HG03457 (cell line): ENCODE measurements at regions not wholly inside any gene's neighbourhood (a gene's known extent, or its start where the extent isn't known, plus 50 kb on each side); places are given as distances from the start of the nearest gene placed in this dataset.
A peak's percentile ranks its signal among the peaks of the same experiment; 100 is the strongest.

Source experiments
- ATAC-seq: cut with Tn5 transposase; IDR thresholded peaks from one replicate; pipeline ENCODE4 v1.9.1; 2021; ENCODE audit warnings: moderate number of reproducible peaks; ENCODE audit not compliant: unreplicated experiment

DNA sequence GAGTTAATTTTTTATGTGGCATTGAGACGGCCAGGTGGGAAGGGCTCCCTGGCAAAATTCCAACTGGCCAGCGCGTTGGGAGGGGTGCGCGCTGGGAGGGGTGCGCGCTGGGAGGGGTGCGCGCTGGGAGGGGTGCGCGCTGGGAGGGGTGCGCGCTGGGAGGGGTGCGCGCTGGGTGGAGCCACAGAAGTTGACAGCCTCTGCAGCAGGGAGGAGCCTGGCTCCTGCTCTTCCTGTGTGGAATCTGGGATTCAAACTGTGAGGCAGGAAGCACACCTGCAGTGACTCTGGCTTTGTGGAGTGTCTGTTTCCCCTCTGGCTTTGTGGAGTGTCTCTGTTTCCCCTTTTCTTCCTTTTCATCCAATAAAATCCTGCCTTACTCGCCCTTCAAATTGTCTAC lies 147.9 kb upstream of the CBLN2 start:
- no peak for ATAC-seq

DNA sequence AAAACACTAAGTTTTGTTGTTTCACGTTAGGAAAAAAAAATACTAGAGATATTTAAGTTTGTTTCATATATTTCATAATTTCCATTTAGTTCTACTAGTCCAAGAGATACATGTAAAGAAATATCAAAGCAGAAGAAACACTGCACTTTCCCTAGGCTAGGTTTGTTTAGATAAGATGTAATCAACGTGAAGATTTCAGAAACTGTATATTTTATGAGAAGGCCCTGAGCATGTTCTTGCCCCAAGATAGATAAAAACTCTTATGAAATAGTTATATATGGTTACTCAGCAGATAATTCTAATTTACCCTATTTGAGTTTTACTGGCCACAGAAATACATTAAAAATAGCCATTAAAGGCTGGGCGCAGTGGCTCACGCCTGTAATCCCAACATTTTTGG lies 143.6 kb upstream of the CBLN2 start:
- ATAC-seq = no peak

DNA sequence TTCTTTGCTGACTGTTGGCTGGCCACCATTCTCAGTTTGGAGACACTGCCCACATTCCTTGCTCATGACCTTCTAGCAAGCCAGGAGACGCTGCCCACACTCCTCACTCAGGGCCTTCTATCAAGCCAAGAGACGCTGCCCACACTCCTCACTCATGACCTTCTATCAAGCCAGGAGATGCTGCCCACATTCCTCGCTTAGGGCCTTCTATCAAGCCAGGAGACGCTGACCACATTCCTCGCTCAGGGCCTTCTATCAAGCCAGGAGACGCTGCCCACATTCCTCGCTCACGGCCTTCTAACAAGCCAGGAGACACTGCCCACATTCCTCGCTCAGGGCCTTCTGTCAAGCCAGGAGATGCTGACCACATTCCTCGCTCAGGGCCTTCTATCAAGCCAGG lies 131.3 kb upstream of the CBLN2 start:
- no peak for ATAC-seq

DNA sequence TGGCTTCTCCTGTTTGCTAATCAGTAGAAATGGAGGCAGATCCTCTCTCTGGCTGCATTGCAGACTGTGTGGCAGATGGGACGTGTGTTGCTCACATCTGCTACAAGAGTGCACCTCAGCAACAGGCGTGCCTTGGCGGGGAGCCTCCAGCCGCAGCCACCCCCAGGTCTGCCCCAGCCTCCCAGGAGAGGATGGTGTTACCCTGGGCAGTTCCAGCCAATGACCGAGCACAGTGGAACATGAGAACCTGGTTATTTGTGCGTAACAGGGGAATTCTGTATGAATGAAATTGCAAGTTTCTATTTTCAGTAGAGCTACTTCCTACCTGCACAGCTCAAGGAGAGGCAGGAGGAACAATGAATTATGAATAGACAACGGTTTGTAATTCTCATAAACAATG lies 130.6 kb upstream of the CBLN2 start:
- ATAC-seq = peak; percentile 97

DNA sequence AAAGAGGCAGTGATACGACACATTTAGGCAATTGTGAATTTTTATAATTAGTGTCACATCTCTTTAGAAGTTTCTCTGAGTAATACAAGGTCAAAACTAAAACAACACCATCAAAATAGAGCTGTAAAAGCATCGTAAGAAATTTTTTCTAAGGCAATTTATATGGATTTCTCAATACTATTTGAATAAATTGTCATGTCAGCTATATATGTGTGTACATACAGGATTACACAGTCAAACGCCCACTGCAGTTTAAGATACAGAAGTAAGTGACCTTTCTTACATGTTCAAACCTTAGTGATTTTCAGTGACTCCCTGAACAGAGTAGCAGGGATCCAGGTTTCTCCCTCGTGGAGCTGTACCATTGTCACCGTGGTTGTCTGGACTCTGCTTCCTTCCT lies 129.1 kb upstream of the CBLN2 start:
- ATAC-seq = no peak

DNA sequence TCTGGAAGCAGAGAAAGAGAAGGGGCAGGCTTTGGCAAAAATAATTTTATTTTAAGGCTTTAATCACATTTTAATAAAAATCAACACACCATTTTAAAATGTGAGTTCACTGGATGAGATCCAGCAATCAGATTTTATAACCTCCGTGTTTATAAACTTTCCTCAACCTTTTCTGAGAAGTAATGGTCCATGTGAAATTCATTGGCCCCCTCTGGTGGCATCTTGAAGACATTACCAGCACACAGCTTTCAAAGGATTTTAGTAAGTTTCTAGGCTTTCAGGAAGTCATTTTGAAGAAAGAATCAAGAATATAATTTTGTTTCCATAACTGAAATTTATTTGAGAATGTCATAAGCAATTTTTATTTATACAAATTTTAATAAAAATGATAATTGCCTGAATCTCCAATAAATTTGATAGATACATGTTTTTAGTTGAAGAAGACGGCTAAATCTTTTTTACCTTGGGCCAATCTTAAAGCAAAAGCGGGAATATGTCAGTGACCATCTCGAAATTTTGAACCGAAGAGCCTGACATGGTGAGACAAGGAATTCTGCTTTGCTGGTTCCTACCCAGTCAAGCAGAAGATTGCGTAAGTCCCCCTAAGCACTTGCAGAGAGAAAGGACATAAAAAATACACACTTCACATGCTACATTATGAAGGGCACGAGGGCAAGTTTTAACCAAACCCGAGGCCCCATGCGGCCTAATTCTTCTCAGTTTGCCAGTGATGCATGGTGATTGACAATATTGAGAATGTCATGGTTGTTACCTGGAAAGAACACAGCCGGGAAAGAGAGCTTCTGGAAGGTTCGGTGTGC lies 128.4 kb upstream of the CBLN2 start:
- ATAC-seq = no peak

DNA sequence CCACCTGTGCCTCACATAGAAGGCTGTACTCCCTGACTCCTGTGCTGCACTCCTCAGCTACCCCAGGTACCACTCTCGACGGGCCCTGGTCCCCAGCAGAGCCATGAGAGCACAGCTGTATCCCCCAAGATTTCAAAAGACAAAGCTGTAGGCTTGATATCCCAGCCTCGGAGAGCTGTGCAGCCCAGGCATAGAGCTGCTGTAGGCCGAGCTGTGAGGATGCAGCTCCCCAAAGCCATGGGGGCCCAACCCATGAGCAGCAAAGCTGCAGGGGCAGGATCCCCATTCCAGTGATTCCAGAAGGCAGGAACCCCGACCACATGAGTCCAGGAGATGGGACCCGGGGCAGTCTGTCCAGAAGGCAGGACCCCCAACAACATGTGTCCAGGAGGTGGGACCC lies 123.8 kb upstream of the CBLN2 start:
- ATAC-seq = no peak

DNA sequence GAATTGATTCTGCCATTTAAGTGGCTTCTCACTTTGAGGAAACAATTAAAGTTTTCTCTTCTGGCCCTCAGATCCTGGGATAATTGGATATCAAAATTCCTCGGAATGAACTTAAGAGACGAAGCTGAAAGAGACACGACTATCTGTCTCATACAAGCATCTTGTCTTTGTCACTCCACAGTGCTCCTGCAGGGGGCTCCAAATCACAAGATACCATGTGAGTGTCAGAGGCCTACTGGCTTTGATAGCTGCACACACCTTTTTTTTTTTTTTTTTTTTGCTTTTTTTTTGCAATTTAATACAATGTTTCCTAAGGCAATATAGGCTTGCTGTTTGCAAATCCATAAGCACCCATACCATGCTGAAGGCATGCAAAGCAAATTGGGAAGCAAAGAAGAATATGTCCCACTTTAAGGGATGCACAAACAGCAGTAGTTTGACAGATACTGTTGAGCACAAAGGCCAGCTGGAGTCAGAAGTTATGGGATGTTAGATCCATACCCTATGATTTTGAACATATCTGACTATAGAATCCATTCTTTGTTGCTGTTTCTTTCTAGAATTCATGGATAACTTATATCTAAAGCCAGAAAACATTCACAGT lies 109.0 kb upstream of the CBLN2 start:
- peak; percentile 95 for ATAC-seq

DNA sequence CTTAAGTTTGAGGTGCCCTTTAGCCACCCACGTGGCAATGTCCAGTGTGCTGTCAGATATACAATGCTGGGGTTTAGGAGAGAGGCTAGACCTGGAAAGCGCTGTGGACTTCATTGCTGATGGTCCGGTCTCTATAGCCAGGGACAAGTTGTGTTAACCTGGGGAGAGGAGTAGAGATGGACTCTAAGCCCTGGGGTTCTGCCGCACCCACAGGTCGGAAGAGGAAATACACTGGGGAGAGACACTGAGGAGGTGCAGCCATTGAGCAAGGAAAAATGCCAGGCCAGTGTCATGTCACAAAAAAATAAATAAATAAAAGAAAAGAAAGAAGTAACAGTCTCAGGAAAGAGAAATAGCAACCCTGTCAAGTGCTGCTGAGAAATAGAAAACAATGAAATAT lies 106.9 kb upstream of the CBLN2 start:
- ATAC-seq = no peak

DNA sequence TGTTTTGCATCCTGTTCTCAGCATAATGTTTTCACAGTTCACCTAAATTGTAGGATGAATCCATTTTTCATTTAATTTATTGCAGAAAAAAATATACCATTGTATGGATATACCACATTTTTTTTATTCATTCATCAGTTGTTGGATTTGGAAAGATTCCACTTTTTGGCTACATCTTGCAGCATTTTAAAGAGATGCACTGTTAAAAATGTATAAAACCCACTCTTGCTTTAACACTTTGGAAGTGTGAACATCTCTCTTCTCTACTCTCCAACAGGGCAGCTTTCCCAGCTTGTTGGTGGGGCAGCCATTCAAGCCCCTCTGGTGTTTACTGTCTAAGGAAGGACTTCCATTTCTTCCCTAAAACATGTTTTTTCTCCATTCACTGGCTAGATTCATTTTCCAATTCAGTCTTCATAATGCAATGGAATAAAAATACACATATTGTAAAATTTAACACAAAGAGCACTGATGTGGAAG lies 104.4 kb upstream of the CBLN2 start:
- ATAC-seq = no peak

DNA sequence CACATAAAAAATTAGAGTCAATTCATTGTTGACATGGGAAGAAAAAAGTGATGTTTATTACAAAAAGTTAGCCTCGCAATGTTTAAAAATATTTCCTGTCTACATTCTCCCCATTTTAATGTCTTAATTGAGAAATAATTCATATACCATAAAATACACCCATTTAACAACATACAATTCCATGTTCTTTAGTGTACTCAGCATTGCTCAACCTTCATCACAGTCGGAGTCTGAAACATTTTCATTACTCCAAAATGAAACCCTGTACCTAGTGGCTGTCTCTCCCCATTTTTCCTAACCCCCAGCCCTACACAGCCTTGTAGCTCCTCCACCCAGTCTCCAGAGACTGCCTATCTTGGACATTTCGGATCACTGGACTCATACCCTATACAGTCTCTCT lies 103.9 kb upstream of the CBLN2 start:
- no peak for ATAC-seq

DNA sequence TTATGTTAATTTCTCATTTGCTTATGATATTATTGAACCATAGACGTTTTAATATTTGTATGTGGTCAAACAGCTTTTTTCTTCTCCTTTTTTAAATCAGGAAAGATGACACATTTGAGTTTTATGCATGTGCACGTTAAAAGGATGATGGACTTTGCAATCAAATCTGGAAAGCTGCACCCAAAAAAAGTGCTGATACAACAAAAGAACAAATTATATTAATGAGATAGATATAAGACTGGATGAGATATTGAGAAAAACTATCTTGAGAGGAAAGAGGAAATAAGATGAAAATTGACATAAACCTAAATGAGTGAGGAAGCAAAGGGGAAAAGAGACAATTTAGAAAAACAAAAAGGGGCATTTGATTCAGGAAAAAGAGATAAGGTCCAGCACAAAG lies 96.4 kb upstream of the CBLN2 start:
- no peak for ATAC-seq

DNA sequence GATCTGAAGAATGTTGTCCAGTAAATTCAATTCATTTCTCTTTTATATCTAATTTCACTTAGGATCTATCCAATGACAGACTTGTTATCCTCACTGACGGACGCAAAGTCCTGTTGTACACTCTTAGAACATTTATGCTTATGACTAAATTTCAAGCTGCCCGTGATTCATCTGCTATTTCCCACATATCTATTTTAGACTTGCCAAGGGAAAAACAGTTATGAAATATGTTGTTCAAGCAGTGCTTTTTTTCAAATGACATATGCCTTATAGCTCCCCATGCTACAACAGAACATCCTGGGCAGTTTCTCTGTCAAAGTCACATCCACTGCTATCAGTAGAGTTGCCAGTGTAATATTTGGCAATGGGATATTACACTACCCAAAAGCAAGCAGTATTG lies 94.2 kb upstream of the CBLN2 start:
- ATAC-seq = no peak

DNA sequence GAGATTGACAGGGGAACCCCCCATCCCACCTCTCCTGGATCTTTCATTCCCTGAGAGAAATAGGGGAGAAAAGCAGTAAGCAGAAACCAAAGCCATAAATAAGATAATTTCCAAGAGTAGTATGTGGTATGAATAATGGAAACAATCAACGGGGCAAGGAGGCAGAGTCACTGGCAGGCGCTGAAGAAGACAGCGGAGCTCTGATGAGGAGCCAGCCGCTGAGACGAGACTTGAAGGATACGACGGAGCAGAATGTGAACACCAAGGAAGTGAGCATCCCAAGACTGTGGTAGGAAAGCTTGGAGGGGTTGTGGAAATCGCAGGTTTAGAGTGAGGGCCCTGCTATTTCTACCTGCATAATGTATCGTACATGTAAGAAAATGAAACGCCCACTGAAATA lies 93.6 kb upstream of the CBLN2 start:
- ATAC-seq = no peak

DNA sequence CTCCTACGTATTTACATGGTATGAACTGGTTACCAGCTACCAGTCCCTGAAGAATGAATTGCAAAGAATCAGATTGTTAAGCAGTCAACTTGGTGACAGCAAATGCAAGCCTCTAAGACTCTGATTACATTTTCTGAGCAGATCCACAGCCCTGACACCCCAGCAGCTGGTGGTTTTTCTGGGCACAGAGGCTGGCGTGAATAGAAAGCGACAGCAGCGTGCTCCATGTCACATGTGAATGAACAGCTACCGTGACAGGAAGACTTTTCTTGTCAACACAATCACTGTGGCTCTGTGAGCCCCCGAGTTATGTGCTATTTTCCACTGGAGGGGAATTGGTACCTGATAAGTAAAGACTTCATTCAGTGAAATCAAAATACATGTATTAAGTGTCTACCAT lies 93.2 kb upstream of the CBLN2 start:
- no peak for ATAC-seq

DNA sequence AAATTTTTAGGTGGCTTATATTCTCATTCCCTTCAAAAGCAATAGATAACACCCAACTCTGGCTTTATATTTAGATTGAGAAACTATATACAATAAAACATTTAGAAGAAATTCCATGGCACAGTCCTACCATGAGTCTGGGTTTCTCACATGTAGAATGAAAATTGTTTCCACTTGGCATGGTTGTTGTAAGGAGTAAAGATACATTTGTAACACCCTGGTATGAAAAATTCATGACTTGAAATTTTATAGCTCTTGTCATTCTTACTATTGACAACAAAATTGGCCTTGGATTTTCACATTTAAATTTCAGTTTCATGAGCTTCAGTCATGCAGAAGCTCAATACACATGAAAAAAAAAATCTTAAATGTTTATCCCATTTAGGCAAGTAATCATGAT lies 92.5 kb upstream of the CBLN2 start:
- ATAC-seq = no peak

DNA sequence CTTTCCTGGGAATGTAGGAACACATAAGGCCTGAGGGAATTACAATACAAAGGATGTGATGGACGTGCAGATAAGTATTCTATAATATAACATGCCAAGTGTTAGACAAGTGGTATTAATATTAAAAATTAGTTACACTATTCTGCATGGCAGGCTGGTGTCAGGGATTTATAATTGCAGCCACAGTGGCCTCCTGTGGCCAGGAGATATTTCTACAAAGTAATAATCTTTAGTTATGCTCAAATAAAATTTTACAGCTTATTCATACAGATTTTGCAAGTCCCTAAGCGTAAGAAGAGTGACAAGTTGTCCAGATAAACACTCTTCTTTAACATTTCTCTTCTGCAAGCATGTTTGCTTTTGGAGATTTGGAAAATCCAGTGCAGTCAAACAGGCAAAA lies 90.4 kb upstream of the CBLN2 start:
- ATAC-seq = no peak

DNA sequence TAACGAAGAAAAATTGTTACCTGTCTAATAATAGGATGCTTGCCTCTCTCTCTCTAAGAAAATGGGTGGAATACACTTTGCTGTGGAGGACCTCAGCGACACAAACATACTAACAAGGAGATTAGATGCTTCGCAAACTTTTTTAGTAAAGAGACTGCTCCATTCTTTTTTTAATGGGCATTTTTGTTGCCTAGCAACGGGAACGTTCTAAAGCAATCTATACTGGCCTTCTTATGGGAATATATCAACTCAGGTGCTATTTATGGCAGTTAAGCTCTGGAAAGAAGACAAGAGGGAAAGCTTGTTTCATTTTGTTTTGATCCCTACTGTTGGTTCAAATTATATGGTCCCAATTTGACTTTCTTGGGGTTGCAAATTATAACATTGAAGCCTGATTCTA lies 86.8 kb upstream of the CBLN2 start:
- ATAC-seq = no peak

DNA sequence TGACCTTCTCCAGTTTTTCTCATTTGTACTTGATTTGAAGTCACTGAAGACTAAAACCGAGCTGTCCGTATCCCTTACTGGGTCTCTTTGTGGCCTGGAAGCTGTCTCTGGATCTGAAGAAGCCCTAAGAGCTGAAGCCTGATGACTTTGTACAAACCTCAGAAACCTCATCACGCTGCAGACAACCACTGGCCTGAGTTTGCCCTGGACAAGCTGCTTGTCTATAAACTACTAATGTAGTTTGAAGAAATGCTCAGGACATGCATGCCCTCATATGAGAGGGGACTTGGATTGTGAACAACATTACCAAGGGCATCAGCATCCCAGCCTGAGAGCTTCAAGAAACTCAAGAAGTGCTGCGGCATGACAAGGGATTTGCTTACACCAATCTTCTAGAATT lies 79.3 kb upstream of the CBLN2 start:
- ATAC-seq = no peak

DNA sequence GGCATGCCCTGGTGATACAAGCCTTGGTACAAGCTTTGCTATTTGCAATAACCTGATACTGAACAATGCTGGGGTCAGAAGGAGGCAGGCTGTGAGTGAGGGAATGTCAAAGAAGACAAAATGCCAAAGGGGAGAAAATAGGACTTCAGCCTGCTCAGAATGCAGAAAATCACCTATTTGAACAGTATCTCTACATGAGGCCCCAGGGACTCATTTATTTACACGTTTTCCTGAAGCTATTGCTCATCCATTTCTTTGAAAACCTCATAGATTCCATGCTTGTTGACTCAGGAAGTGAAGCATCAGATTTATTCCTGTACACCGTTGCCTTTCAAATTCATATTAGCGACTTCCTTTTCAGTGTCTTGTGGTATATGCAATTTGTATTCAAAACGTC lies 69.4 kb upstream of the CBLN2 start:
- ATAC-seq = no peak

DNA sequence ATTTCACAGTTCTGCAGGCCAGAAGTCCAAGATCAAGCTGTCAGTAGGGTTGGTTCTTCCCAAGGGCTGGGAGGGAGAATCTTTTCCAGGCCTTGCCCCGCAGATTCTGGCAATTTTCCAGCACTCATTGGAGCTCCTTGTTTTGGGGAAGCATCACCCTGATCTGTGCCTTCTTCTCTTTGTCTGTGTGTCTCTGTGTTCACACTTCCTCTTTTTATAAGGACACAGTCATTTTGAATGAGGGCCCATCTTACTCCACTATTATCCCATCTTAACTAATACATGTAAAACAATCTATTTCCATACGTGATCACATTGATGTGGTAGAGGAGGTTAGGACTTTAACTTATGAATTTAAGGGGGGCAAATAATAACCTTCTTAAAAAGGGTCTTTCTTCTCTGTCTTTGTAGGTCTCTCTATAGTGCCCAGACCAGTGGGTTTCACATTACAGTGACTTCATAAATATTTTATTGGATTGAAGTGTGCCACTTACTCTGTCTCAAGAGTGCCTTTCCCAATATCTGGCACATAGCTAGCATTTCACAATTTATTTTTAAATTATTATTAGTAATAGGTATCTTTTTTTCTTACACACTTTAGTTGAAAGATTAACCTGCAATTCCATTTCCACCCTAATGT lies 68.9 kb upstream of the CBLN2 start:
- ATAC-seq = no peak

DNA sequence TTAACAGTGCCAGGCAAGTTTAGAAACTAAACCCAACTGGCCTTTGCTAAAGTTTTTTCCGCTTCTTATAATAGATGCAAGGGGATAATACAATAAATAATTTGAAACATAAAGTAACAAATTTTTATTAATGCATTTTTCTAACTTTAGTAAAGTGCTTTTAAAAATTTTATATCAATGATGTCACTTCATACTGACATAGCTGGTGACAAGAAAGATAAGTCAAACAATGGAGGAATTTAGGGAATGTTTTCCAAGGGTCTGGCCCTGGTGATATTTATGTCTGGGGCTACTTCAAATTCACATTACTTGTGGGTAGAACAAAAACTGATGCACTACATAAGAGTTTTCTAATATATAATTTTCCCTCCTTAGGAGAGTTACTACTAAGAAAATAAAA lies 61.2 kb upstream of the CBLN2 start:
- no peak for ATAC-seq
